Tibial artery (tissue), 4 donors: ENCODE measurements at regions not wholly inside any gene's neighbourhood (a gene's known extent, or its start where the extent isn't known, plus 50 kb on each side); places are given as distances from the start of the nearest gene placed in this dataset.
"Not testable (repeated sequence)": the region's sequence is repeated elsewhere in the genome, so short reads cannot be mapped to it uniquely, and the experiment has no call there.

Experiments used
- DNase-seq, 2 donors: peaks; one replicate each; pipeline ENCODE4 v3.0.0-alpha.2; 2019
- H3K27ac ChIP-seq, 2 donors: fragments of 200-600 bp; sonication (generic) in 1 of 2; 1 replicate in 1 of 2; 2 replicates in 1 of 2; pipeline ENCODE4 v1.5.1; 2018 to 2019; ENCODE audit warnings: mild to moderate bottlenecking in 1 of 2
- H3K27me3 ChIP-seq, 2 donors: fragments of 200-600 bp; sonication (generic) in 1 of 2; one replicate each; pipeline versions ENCODE4 v1.5.1 to v1.6.0; 2016 to 2019
- H3K36me3 ChIP-seq, 3 donors: fragments of 200-600 bp; sonication (generic) in 2 of 3; one replicate each; pipeline ENCODE4 v1.5.1; 2016 to 2019; ENCODE audit warnings: mild to moderate bottlenecking in 2 of 3
- H3K4me1 ChIP-seq, 4 donors: fragments of 200-600 bp; sonication (generic) in 2 of 4; 1 replicate in 3 of 4; 2 replicates in 1 of 4; pipeline ENCODE4 v1.5.1; 2016 to 2019
- H3K4me3 ChIP-seq, 2 donors: fragments of 200-600 bp; sonication (generic) in 1 of 2; 1 replicate in 1 of 2; 2 replicates in 1 of 2; pipeline ENCODE4 v1.5.1; 2018 to 2019; ENCODE audit warnings: mild to moderate bottlenecking in 2 of 2
- H3K9me3 ChIP-seq, 3 donors: fragments of 200-600 bp; sonication (generic) in 1 of 3; one replicate each; pipeline ENCODE4 v1.5.1; 2016 to 2019
- intact Hi-C: fragments of 100-400 bp; cut with DNase I; formaldehyde crosslinking; loops from one replicate; pipeline ENCODE4 v1.15.0; 2023; ENCODE audit warnings: low total_unique reads
- TF ChIP-seq, protein P1 (sequence below), 2 experiments: fragments of 200-600 bp in 1 of 2; fragments of 450-650 bp in 1 of 2; IDR thresholded peaks; one replicate each; pipeline ENCODE4 v1.5.1; 2017 to 2019; ENCODE audit warnings: antibody characterized with exemption in 2 of 2, mild to moderate bottlenecking in 1 of 2, moderate library complexity in 1 of 2

GRCh38 chr6:155755452-155755851, 299.8 kb upstream of the NOX3 start:
- DNase-seq: no peak
- TF ChIP-seq, protein P1, sequence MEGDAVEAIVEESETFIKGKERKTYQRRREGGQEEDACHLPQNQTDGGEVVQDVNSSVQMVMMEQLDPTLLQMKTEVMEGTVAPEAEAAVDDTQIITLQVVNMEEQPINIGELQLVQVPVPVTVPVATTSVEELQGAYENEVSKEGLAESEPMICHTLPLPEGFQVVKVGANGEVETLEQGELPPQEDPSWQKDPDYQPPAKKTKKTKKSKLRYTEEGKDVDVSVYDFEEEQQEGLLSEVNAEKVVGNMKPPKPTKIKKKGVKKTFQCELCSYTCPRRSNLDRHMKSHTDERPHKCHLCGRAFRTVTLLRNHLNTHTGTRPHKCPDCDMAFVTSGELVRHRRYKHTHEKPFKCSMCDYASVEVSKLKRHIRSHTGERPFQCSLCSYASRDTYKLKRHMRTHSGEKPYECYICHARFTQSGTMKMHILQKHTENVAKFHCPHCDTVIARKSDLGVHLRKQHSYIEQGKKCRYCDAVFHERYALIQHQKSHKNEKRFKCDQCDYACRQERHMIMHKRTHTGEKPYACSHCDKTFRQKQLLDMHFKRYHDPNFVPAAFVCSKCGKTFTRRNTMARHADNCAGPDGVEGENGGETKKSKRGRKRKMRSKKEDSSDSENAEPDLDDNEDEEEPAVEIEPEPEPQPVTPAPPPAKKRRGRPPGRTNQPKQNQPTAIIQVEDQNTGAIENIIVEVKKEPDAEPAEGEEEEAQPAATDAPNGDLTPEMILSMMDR (IDR thresholded peaks at IDR 0.05): no peak
- intact Hi-C loops: no loop called here
- H3K9me3 ChIP-seq: peaks cover 0 to 6% (median 0%) of the 10 kb centered on the region in 3 donors
- no peaks in the 10 kb centered on the region for H3K27me3 ChIP-seq
- no peak overlapping the region for H3K4me3 ChIP-seq
- H3K27ac ChIP-seq: no peak overlapping the region
- H3K36me3 ChIP-seq: no peaks in the 10 kb centered on the region
- no peaks in the 10 kb centered on the region for H3K4me1 ChIP-seq

DNA sequence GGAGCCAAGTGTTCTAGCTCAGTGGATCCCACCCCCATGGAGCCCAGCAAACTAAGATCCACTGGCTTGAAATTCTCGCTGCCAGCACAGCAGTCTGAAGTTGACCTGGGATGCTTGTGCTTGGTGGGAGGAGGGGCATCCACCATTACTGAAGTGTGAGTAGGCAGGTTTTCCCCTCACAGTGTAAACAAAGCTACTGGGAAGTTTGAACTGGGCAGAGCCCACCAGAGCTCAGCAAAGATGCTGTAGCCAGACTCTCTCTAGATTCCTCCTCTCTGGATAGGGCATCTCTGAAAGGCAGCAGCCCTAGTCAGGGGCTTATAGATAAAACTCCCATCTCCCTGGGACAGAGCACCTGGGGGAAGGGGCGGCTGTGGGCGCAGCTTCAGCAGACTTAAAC, 293.1 kb upstream of the NOX3 start:
- H3K9me3 ChIP-seq, DNase-seq, intact Hi-C loops, H3K27me3 ChIP-seq, H3K27ac ChIP-seq, H3K4me3 ChIP-seq, H3K36me3 ChIP-seq, H3K4me1 ChIP-seq: not testable (repeated sequence)

DNA sequence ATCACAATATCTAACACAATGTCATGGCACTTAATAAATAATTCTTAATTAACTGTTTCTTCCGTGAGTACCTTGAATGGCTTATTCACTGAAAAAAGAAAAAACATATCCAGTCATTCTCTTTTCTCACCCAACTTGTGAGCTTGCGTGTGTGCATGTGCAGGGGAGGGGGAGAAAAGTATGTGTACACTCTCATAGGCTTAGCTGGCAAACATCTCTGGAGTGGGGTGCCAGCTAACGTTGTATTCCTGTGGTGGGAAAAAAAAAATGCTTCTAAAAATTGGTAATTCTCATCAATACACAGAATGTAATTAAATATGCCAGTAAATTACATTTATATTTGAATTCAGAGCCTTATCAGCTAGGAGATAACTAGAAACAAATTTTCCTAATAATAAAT, 291.9 kb upstream of the NOX3 start:
- no peak overlapping the region for H3K4me3 ChIP-seq
- H3K27me3 ChIP-seq: no peaks in the 10 kb centered on the region
- H3K36me3 ChIP-seq: no peaks in the 10 kb centered on the region
- DNase-seq: no peak
- H3K4me1 ChIP-seq: no peaks in the 10 kb centered on the region
- no peak overlapping the region for H3K27ac ChIP-seq
- TF ChIP-seq, protein P1 (IDR thresholded peaks at IDR 0.05): no peak
- intact Hi-C loops: no loop called here
- H3K9me3 ChIP-seq: peaks cover 0 to 6% (median 0%) of the 10 kb centered on the region in 3 donors

GRCh38 chr6:155740781-155741399, 285.3 kb upstream of the NOX3 start:
- Histone ChIP-seq H3K27ac (no peak overlapping the region), H3K27me3 (no peaks in the 10 kb centered on the region), H3K9me3 (no peaks in the 10 kb centered on the region), H3K4me3 (no peak overlapping the region), H3K4me1 (no peaks in the 10 kb centered on the region), H3K36me3 (no peaks in the 10 kb centered on the region)
- TF ChIP-seq, protein P1 (IDR thresholded peaks at IDR 0.05): no peak
- intact Hi-C loops: no loop called here
- no peak for DNase-seq

- Histone ChIP-seq H3K4me1 (no peaks in the 10 kb centered on the region), H3K27me3 (no peaks in the 10 kb centered on the region), H3K27ac (no peak overlapping the region), H3K9me3 (no peaks in the 10 kb centered on the region), H3K36me3 (no peaks in the 10 kb centered on the region), H3K4me3 (no peak overlapping the region)
- DNase-seq: no peak
- TF ChIP-seq, protein P1 (IDR thresholded peaks at IDR 0.05): no peak
- intact Hi-C loops: no loop called here
These were observed 283.0 kb upstream of the NOX3 start for GRCh38 chr6:155738602-155739105.

DNA sequence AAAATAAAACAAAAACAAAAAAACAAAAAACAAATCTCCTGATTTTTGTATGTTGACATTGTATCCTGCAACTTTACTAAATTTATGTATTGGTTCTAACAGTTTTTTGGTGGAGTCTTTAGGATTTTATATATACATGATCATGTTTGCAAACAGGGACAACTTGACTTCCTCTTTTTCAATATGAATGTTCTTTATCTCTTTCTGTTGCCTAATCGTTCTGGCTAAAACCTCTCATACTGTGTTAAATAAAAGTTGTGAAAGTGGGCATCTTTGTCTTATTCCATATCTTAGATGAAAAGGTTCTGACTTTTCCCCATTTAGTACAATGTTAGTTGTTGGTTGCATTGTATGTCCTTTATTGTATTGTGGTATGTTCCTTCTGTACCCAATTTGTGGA, 261.7 kb upstream of the NOX3 start:
- H3K36me3 ChIP-seq: no peaks in the 10 kb centered on the region
- no peak for DNase-seq
- no peak overlapping the region for H3K4me3 ChIP-seq
- no peaks in the 10 kb centered on the region for H3K27me3 ChIP-seq
- H3K9me3 ChIP-seq: no peaks in the 10 kb centered on the region
- TF ChIP-seq, protein P1 (IDR thresholded peaks at IDR 0.05): no peak
- H3K27ac ChIP-seq: no peak overlapping the region
- H3K4me1 ChIP-seq: no peaks in the 10 kb centered on the region
- intact Hi-C loops: no loop called here
